Muscle of leg (tissue), 3 donors: ENCODE measurements at regions not wholly inside any gene's neighbourhood (a gene's known extent, or its start where the extent isn't known, plus 50 kb on each side); places are given as distances from the start of the nearest gene placed in this dataset.
"Not testable (repeated sequence)": the region's sequence is repeated elsewhere in the genome, so short reads cannot be mapped to it uniquely, and the experiment has no call there.

Experiments used
- DNase-seq: peaks from one replicate; pipeline ENCODE4 v3.0.0; 2013
- H3K27ac ChIP-seq: one replicate; pipeline ENCODE4 v1.5.1; 2013; ENCODE audit warnings: mild to moderate bottlenecking, low read length, control low read depth
- H3K27me3 ChIP-seq: one replicate; pipeline ENCODE4 v1.6.1; 2013; ENCODE audit warnings: low read length; ENCODE audit not compliant: control insufficient read depth, insufficient read depth
- H3K36me3 ChIP-seq: one replicate; pipeline ENCODE4 v1.6.1; 2013; ENCODE audit warnings: low read length; ENCODE audit not compliant: control insufficient read depth, insufficient read depth
- H3K4me1 ChIP-seq: one replicate; pipeline ENCODE4 v1.6.1; 2013; ENCODE audit warnings: low read length; ENCODE audit not compliant: control insufficient read depth, insufficient read depth
- H3K4me3 ChIP-seq: one replicate; pipeline ENCODE4 v1.5.1; 2013; ENCODE audit warnings: low read length, control low read depth
- H3K9me3 ChIP-seq: replicated peaks from 2 replicates; pipeline ENCODE4 v1.6.1; 2013; ENCODE audit warnings: low read depth, low read length; ENCODE audit not compliant: control insufficient read depth
- WGBS: methylation state at CpG from one replicate; pipeline ENCODE4 v1.1.5; 2013; ENCODE audit warnings: missing lambda C conversion rate; ENCODE audit not compliant: insufficient coverage; 5-methylcytosine and 5-hydroxymethylcytosine counted together

GRCh38 chr4:42205541-42205940, 53.1 kb upstream of the BEND4 start:
- no peak for DNase-seq
- H3K27ac ChIP-seq = no peak overlapping the region

GRCh38 chr4:42216664-42217063, 64.2 kb upstream of the BEND4 start:
- peak; percentile 73 for DNase-seq

More at GRCh38 chr4:42205541-42205940, 53.1 kb upstream of the BEND4 start:
- no peaks in the 10 kb centered on the region for H3K36me3 ChIP-seq
- no peak overlapping the region for H3K4me3 ChIP-seq
- no peaks in the 10 kb centered on the region for H3K4me1 ChIP-seq
- H3K27me3 ChIP-seq = no peaks in the 10 kb centered on the region
- H3K9me3 ChIP-seq = no peaks in the 10 kb centered on the region

DNA sequence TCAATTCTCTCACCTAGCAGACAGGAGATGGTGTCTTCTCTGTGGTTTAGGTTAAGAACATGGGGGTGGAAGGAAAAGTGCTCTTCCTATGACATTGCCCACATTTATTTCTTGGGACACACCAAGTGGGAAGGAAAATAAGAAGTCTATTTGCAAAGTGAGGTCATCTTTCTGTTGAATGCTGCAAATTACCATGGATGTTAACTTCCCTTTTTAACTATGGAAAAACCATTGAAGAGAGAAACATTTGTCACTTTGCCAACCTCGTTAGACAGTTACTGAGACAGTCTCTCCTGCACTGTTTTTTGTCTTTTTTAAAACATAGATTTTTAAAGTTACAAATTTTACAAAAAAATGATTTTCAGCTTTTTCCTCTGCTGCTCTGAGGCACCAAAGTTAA, 72.8 kb upstream of the BEND4 start:
- WGBS = no CpG with 5 or more reads among the region's 1 CpG
- DNase-seq = peak; percentile 12
- no peak overlapping the region for H3K4me3 ChIP-seq

More at GRCh38 chr4:42216664-42217063, 64.2 kb upstream of the BEND4 start:
- 42% methylated on average over 2 of the region's 2 CpGs for WGBS
- H3K4me1 ChIP-seq = no peaks in the 10 kb centered on the region
- H3K9me3 ChIP-seq = no peaks in the 10 kb centered on the region
- no peak overlapping the region for H3K4me3 ChIP-seq
- no peak overlapping the region for H3K27ac ChIP-seq
- H3K36me3 ChIP-seq = no peaks in the 10 kb centered on the region
- H3K27me3 ChIP-seq = no peaks in the 10 kb centered on the region

GRCh38 chr4:42234817-42235216, 82.4 kb upstream of the BEND4 start:
- Histone ChIP-seq H3K4me3 (no peak overlapping the region), H3K9me3 (no peaks in the 10 kb centered on the region), H3K36me3 (no peaks in the 10 kb centered on the region), H3K27ac (no peak overlapping the region), H3K27me3 (no peaks in the 10 kb centered on the region), H3K4me1 (no peaks in the 10 kb centered on the region)
- DNase-seq = no peak
- WGBS = 71% methylated on average over 1 of the region's 4 CpGs

More for the DNA sequence above, 72.8 kb upstream of the BEND4 start:
- H3K36me3 ChIP-seq = no peaks in the 10 kb centered on the region
- H3K27me3 ChIP-seq = peaks cover 2% of the 10 kb centered on the region
- H3K4me1 ChIP-seq = no peaks in the 10 kb centered on the region
- no peaks in the 10 kb centered on the region for H3K9me3 ChIP-seq
- no peak overlapping the region for H3K27ac ChIP-seq

- Histone ChIP-seq H3K27ac (no peak overlapping the region), H3K4me3 (no peak overlapping the region), H3K36me3 (no peaks in the 10 kb centered on the region), H3K9me3 (no peaks in the 10 kb centered on the region), H3K4me1 (no peaks in the 10 kb centered on the region), H3K27me3 (no peaks in the 10 kb centered on the region)
- WGBS = 100% methylated on average over 1 of the region's 7 CpGs
- no peak for DNase-seq
Observed at GRCh38 chr4:42235304-42236021, 83.0 kb upstream of the BEND4 start.

DNA sequence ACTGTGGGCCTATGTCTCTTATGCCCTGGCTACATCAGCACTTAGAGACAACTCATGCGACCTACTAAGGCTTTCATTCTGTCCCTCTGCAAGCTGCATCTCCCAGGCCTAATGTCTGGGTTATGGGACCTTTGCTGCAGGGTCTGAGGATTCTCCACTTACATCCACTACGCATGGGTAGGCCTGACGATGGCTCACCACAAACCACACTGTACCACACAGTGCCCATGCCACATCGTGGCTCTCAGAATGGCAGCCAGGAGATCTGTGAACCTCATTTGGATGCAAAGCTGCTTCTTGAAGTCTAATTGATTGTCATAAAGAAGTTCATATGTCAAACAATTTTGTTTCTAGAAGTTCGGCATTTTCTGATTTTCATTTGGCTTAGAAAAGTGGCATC, 84.6 kb upstream of the BEND4 start:
- H3K4me3 ChIP-seq = no peak overlapping the region
- no peak overlapping the region for H3K27ac ChIP-seq
- H3K4me1 ChIP-seq = no peaks in the 10 kb centered on the region
- DNase-seq = no peak
- no peaks in the 10 kb centered on the region for H3K9me3 ChIP-seq
- H3K36me3 ChIP-seq = no peaks in the 10 kb centered on the region
- H3K27me3 ChIP-seq = no peaks in the 10 kb centered on the region
- WGBS = no CpG with 5 or more reads among the region's 5 CpGs

- Histone ChIP-seq H3K27me3 (no peaks in the 10 kb centered on the region), H3K4me1 (no peaks in the 10 kb centered on the region), H3K4me3 (no peak overlapping the region), H3K36me3 (no peaks in the 10 kb centered on the region), H3K9me3 (no peaks in the 10 kb centered on the region), H3K27ac (no peak overlapping the region)
- DNase-seq = no peak
- WGBS = no CpG with 5 or more reads among the region's 6 CpGs
Observed at GRCh38 chr4:42237451-42237850, 85.0 kb upstream of the BEND4 start.

DNA sequence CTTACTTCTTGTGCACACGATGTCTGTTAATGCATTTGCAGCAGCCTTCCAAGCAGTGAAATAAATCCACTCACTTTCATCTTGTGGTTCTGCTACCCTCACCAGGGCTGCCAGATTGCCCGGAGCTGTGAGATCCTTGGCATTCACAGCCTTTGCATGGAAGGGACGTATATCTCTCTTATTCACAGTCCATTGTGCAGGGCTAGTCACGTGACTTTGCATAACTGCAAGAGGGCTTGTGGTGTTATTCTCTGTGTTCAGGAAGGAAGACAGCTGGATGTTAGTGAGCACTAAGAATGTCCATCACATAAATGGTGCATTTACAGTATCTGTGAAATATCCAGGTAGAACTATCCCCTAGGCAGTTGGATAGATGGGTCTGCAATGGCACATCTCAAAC, 96.5 kb upstream of the BEND4 start:
- Histone ChIP-seq H3K36me3 (no peaks in the 10 kb centered on the region), H3K27ac (no peak overlapping the region), H3K27me3 (no peaks in the 10 kb centered on the region), H3K4me1 (no peaks in the 10 kb centered on the region), H3K4me3 (no peak overlapping the region), H3K9me3 (no peaks in the 10 kb centered on the region)
- 69% methylated on average over 2 of the region's 4 CpGs for WGBS
- no peak for DNase-seq

DNA sequence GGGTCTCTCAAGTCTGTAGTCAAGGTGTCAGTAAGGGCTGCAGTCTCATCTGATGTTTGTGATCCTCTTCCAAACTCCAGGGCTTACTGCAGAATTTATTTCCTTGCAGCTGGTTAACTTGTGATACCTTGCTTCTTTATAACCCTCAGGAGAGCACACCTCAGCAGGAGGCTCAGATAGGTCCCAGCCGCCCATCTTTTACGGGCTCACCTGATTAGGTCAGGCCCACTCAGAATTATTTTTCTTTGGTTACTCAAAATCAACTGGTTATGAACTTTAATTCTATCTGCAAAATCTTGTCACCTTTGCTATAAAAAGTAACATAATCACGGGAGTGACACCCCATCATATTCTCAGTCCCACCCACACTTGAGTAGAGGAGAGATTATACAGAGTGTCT, 99.9 kb upstream of the BEND4 start:
- Histone ChIP-seq H3K27me3 (no peaks in the 10 kb centered on the region), H3K36me3 (no peaks in the 10 kb centered on the region), H3K4me3 (no peak overlapping the region), H3K27ac (no peak overlapping the region), H3K4me1 (no peaks in the 10 kb centered on the region), H3K9me3 (no peaks in the 10 kb centered on the region)
- 92% methylated on average over 2 of the region's 3 CpGs for WGBS
- DNase-seq = no peak

GRCh38 chr4:42257645-42258044, 105.2 kb upstream of the BEND4 start:
- not testable (repeated sequence) for H3K9me3 ChIP-seq, H3K27me3 ChIP-seq, H3K36me3 ChIP-seq, H3K4me1 ChIP-seq, H3K4me3 ChIP-seq, DNase-seq, H3K27ac ChIP-seq
- WGBS = no CpG with 5 or more reads among the region's 6 CpGs
